ENCODE measurements at regions not wholly inside any gene's neighbourhood (a gene's known extent, or its start where the extent isn't known, plus 50 kb on each side); places are given as distances from the start of the nearest gene placed in this dataset.
A peak's percentile ranks its signal among the peaks of the same experiment; 100 is the strongest.

- DNase-seq: no peak
These were observed 389.6 kb upstream of the USP24 start for GRCh38 chr1:55604749-55605148.

DNA sequence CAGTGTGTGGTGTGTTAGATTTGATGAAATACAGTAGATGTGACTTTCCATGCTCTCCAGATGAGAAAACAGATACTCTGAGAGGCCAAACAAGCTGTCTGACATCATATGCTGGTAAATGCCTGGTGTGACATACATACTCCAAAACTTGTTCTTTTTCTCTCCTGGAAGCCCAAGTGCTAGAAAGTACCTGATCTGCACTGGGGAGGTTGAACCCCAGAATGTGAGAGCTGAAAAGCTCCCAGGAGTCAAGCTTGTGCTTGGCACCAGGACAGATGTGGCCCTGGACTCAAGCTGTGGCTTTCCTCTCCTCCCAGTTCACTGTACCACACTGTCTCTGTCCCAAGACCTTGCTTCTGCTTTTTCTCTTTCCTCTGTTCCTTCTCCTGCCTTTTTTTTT is 389.0 kb upstream of the USP24 start:
- no peak for DNase-seq

DNA sequence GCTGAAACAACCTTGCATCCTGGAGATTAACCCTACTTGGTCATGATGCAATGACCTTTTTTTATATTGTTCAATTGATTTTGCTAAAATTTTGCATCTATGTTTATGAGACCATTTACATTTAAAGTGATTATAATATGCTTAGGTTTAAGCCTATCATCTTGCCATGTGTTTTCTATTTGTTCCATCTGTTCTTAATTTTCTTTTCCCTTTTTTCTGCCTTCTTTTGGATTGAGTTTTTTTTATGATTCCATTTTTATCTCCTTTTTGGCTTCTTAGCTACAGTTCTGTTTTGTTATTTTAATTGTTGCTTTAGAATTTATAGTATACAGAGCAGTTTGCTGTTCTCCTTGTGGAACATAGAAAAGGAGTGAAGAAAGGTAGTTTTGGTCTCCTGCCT is 385.1 kb upstream of the USP24 start:
- no peak for DNase-seq

DNA sequence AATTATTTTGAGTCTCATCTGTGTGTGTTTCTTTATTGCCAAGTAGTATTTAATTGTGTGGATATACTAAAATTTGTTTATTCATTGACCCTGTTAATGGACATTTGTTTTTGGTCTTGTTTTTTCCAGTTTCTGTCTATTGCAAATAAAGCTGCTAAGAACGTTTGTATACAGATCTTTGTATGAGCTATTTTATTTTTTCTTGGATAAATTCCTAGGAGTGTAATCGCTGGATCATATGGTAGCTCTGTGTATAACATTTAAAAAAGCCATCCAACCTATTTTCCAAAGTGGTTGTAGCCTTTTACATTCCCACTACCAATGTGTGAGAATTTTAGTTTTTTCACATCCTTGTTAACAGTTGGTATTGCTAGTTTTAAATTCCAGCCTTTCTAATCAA is 382.7 kb upstream of the USP24 start:
- no peak for DNase-seq

- no peak for DNase-seq
These were observed 379.5 kb upstream of the USP24 start for GRCh38 chr1:55594701-55595100.

DNA sequence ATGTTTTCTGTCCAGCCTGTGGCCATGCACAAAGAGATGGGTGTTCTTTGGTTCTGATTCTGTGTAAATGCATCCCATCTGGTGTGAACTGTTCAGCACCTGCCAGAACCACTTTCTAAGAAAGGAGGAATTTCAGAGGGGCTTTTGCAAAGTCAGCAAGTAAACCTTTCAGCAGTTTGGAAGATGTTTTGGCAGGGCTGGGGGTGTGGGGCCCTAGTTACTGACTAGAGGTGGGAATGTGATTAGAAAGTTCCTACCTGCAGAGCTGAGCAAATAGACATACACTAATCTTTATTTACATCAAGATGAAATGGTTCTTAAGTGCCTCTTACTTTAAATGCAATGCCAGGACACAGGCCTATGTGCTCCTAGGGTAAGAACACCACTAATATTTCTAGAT is 378.1 kb upstream of the USP24 start:
- DNase-seq: no peak

DNA sequence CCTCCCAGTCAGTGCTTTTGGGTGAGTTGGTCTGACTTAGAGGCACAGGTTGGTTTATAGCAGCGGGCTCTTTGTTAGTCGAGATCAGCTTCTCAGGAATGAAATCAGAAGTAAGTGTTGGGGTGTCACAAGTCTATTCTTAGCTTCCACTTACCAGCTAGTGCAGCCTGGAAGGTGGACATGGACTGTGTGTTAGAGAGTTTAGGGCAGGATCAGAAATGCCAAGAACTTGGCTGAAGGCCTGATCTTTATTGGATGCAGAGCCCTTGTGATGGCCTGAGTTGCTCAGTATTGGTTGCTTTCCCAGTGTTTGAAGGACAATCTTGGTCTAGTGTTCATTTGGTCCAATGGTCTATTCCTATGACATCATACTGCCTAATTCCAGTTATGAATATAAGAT is 377.0 kb upstream of the USP24 start:
- no peak for DNase-seq

DNA sequence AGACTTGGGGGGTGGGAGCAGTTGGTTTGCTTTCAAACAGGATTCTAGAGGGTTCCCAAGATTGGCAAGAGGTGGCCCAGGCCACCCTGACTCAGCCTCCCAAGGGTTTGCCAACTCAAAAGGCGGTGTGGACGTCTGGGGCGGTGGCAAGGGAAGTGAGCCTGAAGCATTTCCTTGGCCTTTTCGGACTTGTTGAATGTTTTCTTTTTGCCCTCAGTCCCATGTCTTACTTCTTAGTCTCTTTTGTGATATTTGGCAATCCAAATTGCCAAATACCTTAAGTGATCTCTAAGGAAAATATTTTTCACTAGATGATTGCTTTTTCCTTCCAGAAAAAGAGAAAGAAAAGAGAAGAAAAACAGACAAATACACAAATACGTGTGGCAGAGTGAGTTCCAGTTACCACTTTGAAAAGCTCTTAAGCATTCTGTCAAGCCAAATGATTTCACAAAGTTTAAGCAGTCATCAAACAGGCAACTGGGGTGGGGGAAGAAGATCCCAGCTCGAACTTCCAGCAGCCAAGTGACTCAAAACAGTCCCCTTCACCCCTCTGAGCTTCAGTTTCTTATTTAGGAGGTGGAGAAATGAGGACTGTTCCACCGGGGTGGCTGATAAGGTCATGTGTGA is 374.6 kb upstream of the USP24 start:
- DNase-seq: peak in 1 of 14 donors; percentile 34

DNA sequence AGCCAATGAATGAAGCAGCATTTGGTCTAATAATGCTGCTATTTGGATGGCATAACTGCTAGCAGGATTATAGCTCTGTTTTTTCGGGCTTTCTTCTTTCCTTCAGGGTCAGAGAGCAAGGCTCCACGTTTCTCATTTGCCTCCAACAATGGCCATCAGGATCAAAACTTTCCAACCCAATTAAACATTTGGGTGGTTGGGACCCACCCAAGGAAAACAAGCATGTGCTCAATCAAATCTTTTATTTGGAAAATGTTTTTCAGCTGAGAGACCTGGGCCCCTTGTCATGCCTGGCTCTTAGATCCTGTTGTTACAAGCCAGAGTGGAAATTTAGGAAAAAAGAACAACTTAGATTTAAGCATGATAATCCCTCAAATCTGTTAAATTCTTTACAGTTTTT is 373.1 kb upstream of the USP24 start:
- DNase-seq: no peak

- no peak for DNase-seq
These were observed 371.6 kb upstream of the USP24 start for GRCh38 chr1:55586771-55587170.

- DNase-seq: no peak
These were observed 370.2 kb upstream of the USP24 start for GRCh38 chr1:55585402-55585792.

DNA sequence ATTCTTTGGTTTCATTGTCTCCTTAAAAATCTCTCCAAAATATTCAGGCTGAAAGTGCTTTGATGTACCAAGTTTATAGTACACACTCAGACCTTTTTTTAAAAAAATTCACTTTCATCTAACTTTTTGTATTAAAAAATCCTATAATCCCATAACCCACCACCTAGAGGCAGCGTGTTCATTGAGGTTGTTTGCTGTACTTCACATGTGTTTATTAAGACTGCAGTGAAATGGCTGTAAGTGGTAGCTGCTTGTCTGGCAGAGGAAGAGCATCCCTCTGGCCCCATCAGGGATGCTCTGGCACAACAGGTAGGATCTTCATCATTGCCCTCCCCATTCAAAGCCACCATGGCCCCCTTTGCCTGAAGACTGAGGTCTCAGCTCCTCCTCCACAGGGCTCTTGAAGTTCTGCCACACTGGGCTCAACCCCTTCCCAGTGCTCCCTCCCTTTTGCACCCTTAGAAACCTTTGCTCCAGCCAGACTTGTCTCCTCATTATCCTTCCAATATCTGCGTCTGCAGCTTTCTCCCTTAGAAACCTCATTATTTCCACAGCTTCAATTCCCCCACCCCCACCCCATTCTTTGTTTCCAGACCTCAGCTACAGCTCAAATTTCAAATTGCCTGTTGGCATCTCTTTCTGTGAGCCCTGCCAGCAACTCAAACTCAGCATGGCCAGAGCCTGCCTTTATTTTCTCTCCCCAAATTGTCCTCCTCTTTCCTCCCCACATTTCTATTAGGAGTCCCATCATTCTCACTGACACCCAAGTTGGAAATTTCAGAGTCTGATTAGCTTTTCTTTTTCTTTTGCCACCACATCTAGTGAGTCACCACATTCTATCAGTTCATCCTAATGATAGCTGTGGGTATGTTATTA is 369.6 kb upstream of the USP24 start:
- DNase-seq: peak in 7 of 14 donors; percentile 20 to 63 (median 46)

- DNase-seq: no peak
These were observed 366.9 kb upstream of the USP24 start for GRCh38 chr1:55582084-55582483.

DNA sequence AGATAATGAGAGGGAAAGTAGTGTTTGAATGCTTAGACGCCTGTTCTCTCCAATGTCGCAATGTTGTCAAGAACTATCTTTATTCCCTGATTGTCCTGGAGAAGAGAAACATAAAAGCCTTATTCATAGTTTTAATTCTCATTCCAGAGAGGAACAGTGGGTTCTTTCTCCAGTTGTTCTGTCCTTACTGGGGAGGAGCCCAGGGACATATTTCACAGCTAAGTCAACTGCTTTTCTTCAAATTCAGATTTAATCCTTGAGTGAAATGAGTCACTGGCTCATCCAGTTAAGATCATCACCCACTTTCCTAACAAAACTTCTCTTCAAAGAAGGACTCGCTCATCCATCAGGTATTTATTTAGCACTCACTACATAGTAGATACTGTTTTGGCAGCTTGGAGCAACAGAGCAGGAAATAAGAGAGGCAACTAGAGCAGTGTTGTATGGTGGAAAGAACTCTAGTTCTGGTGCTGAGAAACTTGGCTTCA is 365.7 kb upstream of the USP24 start:
- DNase-seq: no peak

GRCh38 chr1:55579332-55580001 is 364.3 kb upstream of the USP24 start:
- no peak for DNase-seq

DNA sequence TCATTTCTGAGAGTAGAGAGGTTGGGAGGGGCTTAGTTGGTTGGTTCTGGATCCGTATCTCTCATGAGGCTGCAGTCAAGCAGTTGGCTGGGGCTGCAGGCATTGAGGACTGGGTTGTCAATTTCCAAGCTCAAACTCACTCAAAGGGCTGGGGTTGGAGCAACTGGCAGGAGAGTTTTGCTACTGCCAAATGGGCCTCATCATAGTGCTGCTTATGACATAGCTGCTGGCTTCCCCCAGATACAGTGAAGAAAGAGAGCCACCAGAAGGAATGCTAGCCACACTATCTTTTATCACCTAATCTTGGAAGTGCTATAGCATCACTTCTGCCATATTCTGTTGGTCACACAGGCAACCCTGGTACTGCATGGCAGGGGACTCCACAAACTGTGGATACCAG is 363.5 kb upstream of the USP24 start:
- DNase-seq: no peak

GRCh38 chr1:55575571-55576279 is 360.6 kb upstream of the USP24 start:
- peak in 4 of 14 donors; percentile 9 to 33 (median 11) for DNase-seq

DNA sequence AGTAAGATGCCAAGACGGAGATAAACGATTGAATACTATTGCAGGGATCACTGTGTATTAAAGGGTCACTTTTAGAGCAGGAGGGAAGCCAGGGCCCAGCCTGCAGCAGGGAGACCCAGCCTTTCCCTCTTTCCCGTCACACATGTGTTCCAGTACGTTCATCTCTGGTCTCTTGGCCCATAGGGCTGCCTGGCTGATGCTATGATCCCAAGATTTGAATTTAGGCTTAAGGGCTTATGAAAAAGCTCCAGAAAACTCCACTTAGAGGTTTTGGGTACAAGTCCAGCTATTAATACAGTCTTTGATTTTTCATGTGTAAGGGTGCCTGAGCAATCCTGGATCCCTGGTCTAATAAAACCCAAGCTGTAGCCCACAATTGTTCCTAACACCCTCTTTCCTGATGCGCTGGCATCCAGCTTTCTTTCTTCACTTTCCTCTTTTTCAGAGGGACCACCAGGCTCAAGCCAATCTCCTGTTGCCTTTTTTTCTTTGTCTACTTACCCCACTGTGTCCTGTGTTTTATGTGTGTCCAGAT is 359.6 kb upstream of the USP24 start:
- DNase-seq: no peak

GRCh38 chr1:55572878-55573734 is 357.9 kb upstream of the USP24 start:
- no peak for DNase-seq

DNA sequence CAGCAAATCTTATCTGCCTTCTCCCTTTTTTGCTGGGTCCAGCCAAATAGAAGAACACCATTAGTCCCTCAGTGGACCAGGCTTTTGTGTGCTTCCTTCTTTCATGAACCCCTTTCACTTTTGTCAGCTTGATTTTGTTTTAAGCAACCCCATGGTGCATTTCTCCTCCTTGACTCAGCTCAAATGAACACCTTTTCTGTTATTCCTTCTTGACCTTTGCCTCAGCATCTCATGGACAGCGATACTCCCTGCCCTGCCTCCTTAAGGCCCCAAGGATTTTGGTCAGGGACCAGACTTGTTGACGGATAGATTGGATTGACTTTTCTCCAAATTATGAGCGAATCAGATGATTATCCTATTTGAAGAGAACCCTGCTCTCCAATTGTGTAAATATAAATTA is 356.6 kb upstream of the USP24 start:
- no peak for DNase-seq

GRCh38 chr1:55569417-55569816 is 354.3 kb upstream of the USP24 start:
- DNase-seq: no peak

- no peak for DNase-seq
These were observed 353.6 kb upstream of the USP24 start for GRCh38 chr1:55568732-55569131.

All from C1 segment of cervical spinal cord (tissue), 14 donors.